H1 (cell line): ENCODE measurements at regions not wholly inside any gene's neighbourhood (a gene's known extent, or its start where the extent isn't known, plus 50 kb on each side); places are given as distances from the start of the nearest gene placed in this dataset.

Experiments used
- CTCF ChIA-PET: fragments of 300-600 bp; sonication (Branson Sonifier 250); formaldehyde crosslinking; loops from one replicate; lab custom pipeline; 2021; ENCODE audit not compliant: partially characterized antibody; lab: Charles Lee
- POLR2A ChIA-PET: fragments of 300-600 bp; sonication (Branson Sonifier 250); formaldehyde crosslinking; loops from one replicate; lab custom pipeline; 2021; ENCODE audit warnings: inconsistent platforms; ENCODE audit not compliant: partially characterized antibody; lab: Charles Lee
- DNase-seq, 2 experiments: peaks; one replicate each; pipeline versions ENCODE4 v3.0.0 to v3.0.0-alpha.2; 2010 to 2022; ENCODE audit warnings: low spot score in 2 of 2, low read depth in 1 of 2, mixed read lengths in 1 of 2
- FAIRE-seq: peaks from 2 replicates; lab custom pipeline; 2011; peaks lifted over from hg19 to GRCh38; lab: Jason Lieb, UNC
- H2AFZ ChIP-seq: 2 replicates; pipeline ENCODE4 v1.8.1; 2012; ENCODE audit warnings: low read length, inconsistent platforms
- H2AK5ac ChIP-seq: 2 replicates; pipeline ENCODE4 v1.6.1; 2013; ENCODE audit warnings: low read depth, low read length
- H2BK120ac ChIP-seq: replicated peaks from 2 replicates; pipeline ENCODE3; 2013; ENCODE audit warnings: low read depth, low read length, inconsistent platforms
- H2BK12ac ChIP-seq: 2 replicates; pipeline ENCODE4 v1.6.1; 2013; ENCODE audit warnings: low read depth, low read length
- H2BK15ac ChIP-seq: 2 replicates; pipeline ENCODE4 v1.6.1; 2013; ENCODE audit warnings: low read length
- H2BK20ac ChIP-seq: 2 replicates; pipeline ENCODE4 v1.6.1; 2013; ENCODE audit warnings: low read length
- H2BK5ac ChIP-seq: 2 replicates; pipeline ENCODE4 v1.6.1; 2013; ENCODE audit warnings: low read depth, low read length
- H3K14ac ChIP-seq: 2 replicates; pipeline ENCODE4 v1.6.1; 2013; ENCODE audit warnings: inconsistent platforms; ENCODE audit not compliant: insufficient read length
- H3K18ac ChIP-seq: 2 replicates; pipeline ENCODE4 v1.6.1; 2013; ENCODE audit warnings: low read length; ENCODE audit errors: extremely low read depth
- H3K23ac ChIP-seq: 2 replicates; pipeline ENCODE4 v1.6.1; 2013; ENCODE audit warnings: inconsistent platforms; ENCODE audit not compliant: insufficient read length
- H3K23me2 ChIP-seq: 2 replicates; pipeline ENCODE4 v1.6.1; 2013; ENCODE audit warnings: low read depth, low read length
- H3K27ac ChIP-seq: 2 replicates; pipeline ENCODE4 v1.6.1; 2011; ENCODE audit warnings: low read depth, low read length, inconsistent platforms
- H3K27me3 ChIP-seq, 4 experiments: replicated peaks in 1 of 4; 1 replicate in 1 of 4; 2 replicates in 3 of 4; pipeline versions ENCODE4 v1.6.1 to v1.8.1; 2011 to 2013; ENCODE audit warnings: low read length in 3 of 4, mild to moderate bottlenecking in 3 of 4, inconsistent platforms in 2 of 4, mixed read lengths in 2 of 4, moderate library complexity in 1 of 4; ENCODE audit not compliant: control insufficient read depth in 3 of 4, insufficient read depth in 3 of 4; ENCODE audit errors: extremely low read depth in 1 of 4
- H3K36me3 ChIP-seq, 4 experiments: 2 replicates each; pipeline versions ENCODE4 v1.6.1 to v1.8.1; 2011 to 2013; ENCODE audit warnings: mild to moderate bottlenecking in 4 of 4, low read length in 3 of 4, moderate library complexity in 2 of 4, control low read depth in 1 of 4, inconsistent platforms in 1 of 4; ENCODE audit not compliant: insufficient read depth in 4 of 4, control insufficient read depth in 2 of 4
- H3K4ac ChIP-seq: replicated peaks from 2 replicates; pipeline ENCODE3; 2013; ENCODE audit warnings: low read length, low read depth, mixed read lengths, inconsistent platforms; ENCODE audit not compliant: insufficient read length
- H3K4me1 ChIP-seq, 4 experiments: replicated peaks in 1 of 4; 1 replicate in 1 of 4; 2 replicates in 3 of 4; pipeline versions ENCODE4 v1.6.1 to v1.8.1; 2011 to 2013; ENCODE audit warnings: low read length in 3 of 4, inconsistent platforms in 2 of 4, mixed read lengths in 1 of 4; ENCODE audit not compliant: insufficient read depth in 4 of 4, control insufficient read depth in 3 of 4
- H3K4me2 ChIP-seq, 2 experiments: 2 replicates each; pipeline versions ENCODE4 v1.6.1 to v1.8.1; 2011 to 2013; ENCODE audit warnings: low read depth in 2 of 2, low read length in 2 of 2, control low read depth in 1 of 2, inconsistent platforms in 1 of 2, mild to moderate bottlenecking in 1 of 2; ENCODE audit not compliant: insufficient read depth in 1 of 2
- H3K4me3 ChIP-seq, 4 experiments: fragments of 200-600, 300-600 bp in 1 of 4; sonication (generic), shearing (Covaris generic), sonication (Bioruptor Twin) in 1 of 4; 2 replicates each; pipeline versions ENCODE4 v1.5.1 to v1.8.1; 2011 to 2016; ENCODE audit warnings: low read length in 4 of 4, low read depth in 3 of 4, control low read depth in 2 of 4, inconsistent platforms in 2 of 4, mild to moderate bottlenecking in 2 of 4, mixed read lengths in 1 of 4, moderate library complexity in 1 of 4; ENCODE audit not compliant: insufficient read depth in 2 of 4; ENCODE audit errors: extremely low read depth in 1 of 4
- H3K56ac ChIP-seq: replicated peaks from 2 replicates; pipeline ENCODE3; 2013; ENCODE audit warnings: low read depth, mild to moderate bottlenecking, mixed read lengths, low read length, inconsistent platforms; ENCODE audit not compliant: insufficient read length
- H3K79me1 ChIP-seq: 2 replicates; pipeline ENCODE4 v1.6.1; 2013; ENCODE audit warnings: low read depth, low read length, control low read depth
- H3K79me2 ChIP-seq, 2 experiments: 2 replicates each; pipeline versions ENCODE4 v1.6.1 to v1.8.1; 2012 to 2013; ENCODE audit warnings: low read length in 2 of 2, mild to moderate bottlenecking in 2 of 2, inconsistent platforms in 1 of 2; ENCODE audit not compliant: insufficient read depth in 2 of 2, control insufficient read depth in 1 of 2
- H3K9ac ChIP-seq, 4 experiments: replicated peaks in 1 of 4; 1 replicate in 1 of 4; 2 replicates in 3 of 4; pipeline versions ENCODE4 v1.6.1 to v1.8.1; 2011 to 2013; ENCODE audit warnings: low read depth in 3 of 4, low read length in 3 of 4, control low read depth in 2 of 4, mild to moderate bottlenecking in 2 of 4, moderate library complexity in 2 of 4, inconsistent platforms in 1 of 4; ENCODE audit errors: extremely low read depth in 1 of 4
- H3K9me3 ChIP-seq, 2 experiments: 2 replicates each; pipeline versions ENCODE4 v1.6.1 to v1.8.1; 2012 to 2013; ENCODE audit warnings: mild to moderate bottlenecking in 2 of 2, moderate library complexity in 2 of 2, control low read depth in 1 of 2, inconsistent platforms in 1 of 2, low read depth in 1 of 2, low read length in 1 of 2, mixed read lengths in 1 of 2; ENCODE audit not compliant: insufficient read depth in 2 of 2
- H4K20me1 ChIP-seq, 2 experiments: replicated peaks in 1 of 2; 2 replicates each; pipeline versions ENCODE3 to v1.8.1; 2011 to 2013; ENCODE audit warnings: inconsistent platforms in 2 of 2, low read length in 2 of 2, mild to moderate bottlenecking in 1 of 2; ENCODE audit not compliant: insufficient read depth in 2 of 2, control insufficient read depth in 1 of 2
- H4K5ac ChIP-seq: 2 replicates; pipeline ENCODE4 v1.6.1; 2013; ENCODE audit warnings: low read length, low read depth, mixed read lengths, inconsistent platforms; ENCODE audit not compliant: insufficient read length
- H4K8ac ChIP-seq: 2 replicates; pipeline ENCODE4 v1.8.0; 2013; ENCODE audit warnings: mild to moderate bottlenecking, moderate library complexity, low read length, inconsistent platforms; ENCODE audit not compliant: insufficient read depth; ENCODE audit errors: extremely low read depth
- H4K91ac ChIP-seq: replicated peaks from 2 replicates; pipeline ENCODE3; 2013; ENCODE audit warnings: low read length, mixed read lengths, inconsistent platforms; ENCODE audit not compliant: insufficient read length
- BCL11A ChIP-seq, 2 experiments: IDR thresholded peaks; one replicate each; pipeline ENCODE4 v1.6.1; 2011; ENCODE audit warnings: low read depth in 2 of 2, low read length in 2 of 2, mild to moderate bottlenecking in 2 of 2
- EZH2 ChIP-seq: fragments of 200-600 bp; sonication (generic); IDR thresholded peaks from 2 replicates; pipeline ENCODE4 v1.7.1; 2012; ENCODE audit warnings: low read depth, mild to moderate bottlenecking, moderate library complexity, low read length, inconsistent platforms; ENCODE audit not compliant: severe bottlenecking
- NRF1 ChIP-seq: IDR thresholded peaks from 2 replicates; pipeline ENCODE4 v1.6.1; 2011; ENCODE audit warnings: mild to moderate bottlenecking, low read depth, low read length, improper control_type of control experiment
- SIX5 ChIP-seq: IDR thresholded peaks from 2 replicates; pipeline ENCODE4 v1.6.1; 2011; ENCODE audit warnings: mild to moderate bottlenecking, low read depth, low read length
- SP1 ChIP-seq: IDR thresholded peaks from 2 replicates; pipeline ENCODE4 v1.6.1; 2011; ENCODE audit warnings: low read depth, low read length
- SUZ12 ChIP-seq: fragments of 200-600 bp; sonication (generic); IDR thresholded peaks from 2 replicates; pipeline ENCODE4 v1.6.1; 2012; ENCODE audit warnings: mild to moderate bottlenecking, inconsistent platforms, low read length, moderate library complexity, mixed read lengths
- TAF1 ChIP-seq: IDR thresholded peaks from 2 replicates; pipeline ENCODE4 v1.6.1; 2011; ENCODE audit warnings: mild to moderate bottlenecking, low read depth, low read length
- USF2 ChIP-seq: IDR thresholded peaks from 2 replicates; pipeline ENCODE4 v1.6.1; 2011; ENCODE audit warnings: low read length, improper control_type of control experiment
- ZNF274 ChIP-seq: IDR thresholded peaks from 2 replicates; pipeline ENCODE4 v1.7.0; 2012; ENCODE audit warnings: low read length, borderline replicate concordance; ENCODE audit errors: extremely low read depth
- WGBS, 2 experiments: shearing (Covaris generic) in 1 of 2; methylation state at CpG; one replicate each; pipeline versions ENCODE4 v1.1.6 to v1.1.7; 2013 to 2015; ENCODE audit warnings: low lambda C conversion rate in 2 of 2, mixed read lengths in 2 of 2, inconsistent platforms in 1 of 2, low coverage in 1 of 2, missing lambda C conversion rate in 1 of 2; ENCODE audit not compliant: insufficient replicate concordance in 2 of 2, insufficient coverage in 1 of 2, insufficient read length in 1 of 2; ENCODE audit errors: extremely low coverage in 1 of 2, missing lambda C conversion rate in 1 of 2; 5-methylcytosine and 5-hydroxymethylcytosine counted together

GRCh38 chr1:168907053-168907452 lies 178.0 kb upstream of the DPT start:
- Histone ChIP-seq H3K27ac (no peak overlapping the region), H3K23me2 (no peaks in the 10 kb centered on the region), H4K91ac (no peak overlapping the region), H3K4me2 (no peak overlapping the region), H4K8ac (no peak overlapping the region), H2BK120ac (no peak overlapping the region), H3K27me3 (no peaks in the 10 kb centered on the region), H2BK20ac (no peak overlapping the region), H3K4ac (no peak overlapping the region), H3K23ac (no peak overlapping the region), H2AK5ac (no peak overlapping the region), H3K18ac (no peak overlapping the region), H3K9ac (no peak overlapping the region), H2BK5ac (no peak overlapping the region), H3K9me3 (no peaks in the 10 kb centered on the region), H3K4me1 (no peaks in the 10 kb centered on the region), H4K5ac (no peak overlapping the region), H4K20me1 (no peaks in the 10 kb centered on the region), H3K14ac (no peak overlapping the region), H3K79me2 (no peaks in the 10 kb centered on the region), H3K79me1 (no peaks in the 10 kb centered on the region), H2BK15ac (no peak overlapping the region), H3K36me3 (no peaks in the 10 kb centered on the region), H2BK12ac (no peak overlapping the region), H3K56ac (no peak overlapping the region), H2AFZ (no peak overlapping the region), H3K4me3 (no peak overlapping the region)
- POLR2A ChIA-PET: no interaction called here
- DNase-seq: no peak
- no peak for FAIRE-seq
- TF ChIP-seq SUZ12 (no peak), SIX5 (no peak), SP1 (no peak), NRF1 (no peak), EZH2 (no peak), USF2 (no peak), ZNF274 (no peak), TAF1 (no peak), BCL11A (IDR thresholded peaks at IDR 0.05; ENCODE audit: low read depth in 2 of 2, low read length in 2 of 2) (no peak)
- CTCF ChIA-PET: interaction anchor here (0.6 to 1.5 kb wide), 4 partner anchors 11 to 269 kb away, joined by 3 read pairs; no protein-coding TSS in a partner anchor
- WGBS, 2 experiments: 84% methylated on average over 5 of the region's 5 CpGs; no CpG with 5 or more reads in 1 of the 2 experiments
